GM23338 (cell line): ENCODE measurements at regions not wholly inside any gene's neighbourhood (a gene's known extent, or its start where the extent isn't known, plus 50 kb on each side); places are given as distances from the start of the nearest gene placed in this dataset.

Experiments
- ATAC-seq: fragments of 200-7000 bp; cut with Tn5 transposase; 3 replicates; pipeline ENCODE4 v1.9.1; 2020
- DNase-seq: peaks from one replicate; pipeline ENCODE4 v3.0.0-alpha.2; 2015; ENCODE audit warnings: low spot score
- H2AFZ ChIP-seq: fragments of 200-600 bp; sonication (generic); 2 replicates; pipeline ENCODE4 v1.8.0; 2016; ENCODE audit warnings: antibody characterized with exemption, mild to moderate bottlenecking, moderate library complexity
- H3F3A ChIP-seq: fragments of 200-600 bp; sonication (generic); replicated peaks from 2 replicates; pipeline ENCODE4 v1.8.0; 2017; ENCODE audit warnings: antibody characterized with exemption, mixed run types, low read depth
- H3K27ac ChIP-seq: fragments of 200-600 bp; sonication (generic); 2 replicates; pipeline ENCODE4 v1.6.1; 2016; ENCODE audit warnings: low read depth
- H3K27me3 ChIP-seq: fragments of 200-600 bp; sonication (generic); 2 replicates; pipeline ENCODE4 v1.8.0; 2016; ENCODE audit warnings: mild to moderate bottlenecking, mixed run types, moderate library complexity; ENCODE audit not compliant: insufficient read depth
- H3K36me3 ChIP-seq: fragments of 200-600 bp; sonication (generic); 2 replicates; pipeline ENCODE4 v1.8.0; 2016; ENCODE audit warnings: mild to moderate bottlenecking; ENCODE audit not compliant: insufficient read depth
- H3K4me1 ChIP-seq: fragments of 200-600 bp; sonication (generic); 2 replicates; pipeline ENCODE4 v1.8.0; 2016; ENCODE audit warnings: mild to moderate bottlenecking, moderate library complexity; ENCODE audit not compliant: insufficient read depth
- H3K4me2 ChIP-seq: fragments of 200-600 bp; sonication (generic); 2 replicates; pipeline ENCODE4 v1.7.1; 2017; ENCODE audit warnings: mixed run types
- H3K4me3 ChIP-seq: fragments of 200-600 bp; sonication (generic); 2 replicates; pipeline ENCODE4 v1.6.1; 2016; ENCODE audit warnings: mixed run types
- H3K79me2 ChIP-seq: fragments of 200-600 bp; sonication (generic); replicated peaks from 2 replicates; pipeline ENCODE4 v1.8.0; 2017; ENCODE audit warnings: mild to moderate bottlenecking; ENCODE audit not compliant: insufficient read depth
- H3K9me2 ChIP-seq: fragments of 200-600 bp; sonication (generic); 2 replicates; pipeline ENCODE4 v1.8.0; 2017; ENCODE audit not compliant: insufficient read depth
- H4K20me1 ChIP-seq: fragments of 200-600 bp; sonication (generic); replicated peaks from 2 replicates; pipeline ENCODE4 v1.8.0; 2017; ENCODE audit warnings: mild to moderate bottlenecking; ENCODE audit not compliant: insufficient read depth
- H3K27ac Mint-ChIP-seq: 2 replicates; pipeline ENCODE4 v1.8.0; 2020; ENCODE audit warnings: inconsistent platforms, mild to moderate bottlenecking, moderate library complexity, mixed read lengths
- H3K27me3 Mint-ChIP-seq: 3 replicates; pipeline ENCODE4 v1.8.0; 2022; ENCODE audit warnings: low read depth, mild to moderate bottlenecking, moderate library complexity, mixed read lengths, inconsistent platforms; ENCODE audit not compliant: insufficient read depth, poor library complexity
- H3K36me3 Mint-ChIP-seq: 3 replicates; pipeline ENCODE4 v1.8.0; 2021; ENCODE audit warnings: low read depth, mild to moderate bottlenecking, inconsistent platforms, moderate library complexity, mixed read lengths
- H3K4me1 Mint-ChIP-seq: 3 replicates; pipeline ENCODE4 v1.8.0; 2020; ENCODE audit warnings: mild to moderate bottlenecking, inconsistent platforms, mixed read lengths
- H3K4me3 Mint-ChIP-seq: 3 replicates; pipeline ENCODE4 v1.8.0; 2021; ENCODE audit warnings: moderate library complexity, mild to moderate bottlenecking, inconsistent platforms, mixed read lengths
- H3K9me3 Mint-ChIP-seq: 3 replicates; pipeline ENCODE4 v1.8.0; 2020; ENCODE audit warnings: moderate library complexity, mild to moderate bottlenecking, inconsistent platforms, mixed read lengths
- EZH2phosphoT487 ChIP-seq: fragments of 200-600 bp; sonication (generic); IDR thresholded peaks from one replicate; pipeline ENCODE4 v1.8.1; 2018; ENCODE audit warnings: antibody characterized with exemption; ENCODE audit not compliant: unreplicated experiment
- JUNB ChIP-seq: IDR thresholded peaks from one replicate; pipeline ENCODE4 v1.6.1; 2016; ENCODE audit warnings: antibody characterized with exemption; ENCODE audit not compliant: unreplicated experiment
- NANOG ChIP-seq: IDR thresholded peaks from 2 replicates; pipeline ENCODE4 v1.6.1; 2016; ENCODE audit warnings: antibody characterized with exemption, borderline replicate concordance
- STAT1 ChIP-seq: IDR thresholded peaks from one replicate; pipeline ENCODE4 v1.6.1; 2016; ENCODE audit warnings: antibody characterized with exemption; ENCODE audit not compliant: unreplicated experiment
- ZNF114 ChIP-seq: fragments of 250-450 bp; sonication (Bioruptor Pico); IDR thresholded peaks from 2 replicates; pipeline ENCODE4 v1.5.0; 2020; ENCODE audit warnings: mild to moderate bottlenecking, moderate library complexity
- ZNF331 ChIP-seq: fragments of 250-450 bp; sonication (Bioruptor Pico); IDR thresholded peaks from 2 replicates; pipeline ENCODE4 v1.5.0; 2020; ENCODE audit warnings: low read depth, mild to moderate bottlenecking, moderate library complexity
- TF ChIP-seq, protein P1 (sequence below): fragments of 250-450 bp; sonication (Bioruptor Pico); IDR thresholded peaks from 2 replicates; pipeline ENCODE4 v1.5.0; 2020; ENCODE audit warnings: mild to moderate bottlenecking, moderate library complexity
- TF ChIP-seq, protein P2 (sequence below): IDR thresholded peaks from one replicate; pipeline ENCODE4 v1.6.1; 2018; ENCODE audit warnings: antibody characterized with exemption; ENCODE audit not compliant: unreplicated experiment
- TF ChIP-seq, protein P3 (sequence below), 2 experiments: fragments of 200-600 bp in 1 of 2; sonication (generic) in 1 of 2; conservative IDR thresholded peaks; 2 replicates each; pipeline versions ENCODE4 v1.5.1 to v1.6.1; 2016 to 2017; ENCODE audit warnings: antibody characterized with exemption in 2 of 2, low read depth in 2 of 2, mild to moderate bottlenecking in 2 of 2, moderate library complexity in 1 of 2
- TF ChIP-seq, protein P4 (sequence below): IDR thresholded peaks from 2 replicates; pipeline ENCODE4 v1.6.1; 2016; ENCODE audit warnings: antibody characterized with exemption

DNA sequence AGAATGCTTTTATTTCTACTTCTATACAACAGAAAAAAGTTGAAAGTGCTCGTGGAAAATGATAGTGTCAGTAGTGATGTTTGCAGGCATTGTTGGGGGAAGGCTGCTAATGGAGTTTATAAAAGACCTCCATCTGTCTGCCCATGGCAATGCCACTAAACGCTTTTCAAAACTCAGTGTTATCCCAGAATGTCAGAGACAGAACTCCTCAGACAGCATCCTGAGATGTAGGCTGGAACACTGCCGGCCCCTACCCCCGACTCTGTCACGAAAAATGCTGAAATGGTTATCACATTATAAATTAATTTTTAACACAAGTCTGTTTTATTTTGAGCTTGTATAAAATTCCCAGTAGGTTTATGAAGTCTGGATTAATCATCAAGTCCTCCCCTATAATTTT is 128.9 kb downstream of the HS3ST1 start:
- Histone ChIP-seq H3K4me2 (no peak overlapping the region), H2AFZ (no peak overlapping the region), H3K27me3 (no peaks in the 10 kb centered on the region), H3K79me2 (no peaks in the 10 kb centered on the region), H3K27ac (no peak overlapping the region), H3K9me2 (no peaks in the 10 kb centered on the region), H3F3A (no peaks in the 10 kb centered on the region), H3K36me3 (no peaks in the 10 kb centered on the region), H4K20me1 (no peaks in the 10 kb centered on the region), H3K4me3 (no peak overlapping the region), H3K4me1 (no peaks in the 10 kb centered on the region)
- TF ChIP-seq JUNB = no peak
- peaks cover 2% of the 10 kb centered on the region for H3K27me3 Mint-ChIP-seq
- no peak overlapping the region for H3K4me3 Mint-ChIP-seq
- ATAC-seq (no peak), DNase-seq (no peak)
- no peaks in the 10 kb centered on the region for H3K36me3 Mint-ChIP-seq
- H3K4me1 Mint-ChIP-seq = no peaks in the 10 kb centered on the region; the same call in 2 of the 3 replicates
- no peaks in the 10 kb centered on the region for H3K9me3 Mint-ChIP-seq
- H3K27ac Mint-ChIP-seq = no peak overlapping the region

DNA sequence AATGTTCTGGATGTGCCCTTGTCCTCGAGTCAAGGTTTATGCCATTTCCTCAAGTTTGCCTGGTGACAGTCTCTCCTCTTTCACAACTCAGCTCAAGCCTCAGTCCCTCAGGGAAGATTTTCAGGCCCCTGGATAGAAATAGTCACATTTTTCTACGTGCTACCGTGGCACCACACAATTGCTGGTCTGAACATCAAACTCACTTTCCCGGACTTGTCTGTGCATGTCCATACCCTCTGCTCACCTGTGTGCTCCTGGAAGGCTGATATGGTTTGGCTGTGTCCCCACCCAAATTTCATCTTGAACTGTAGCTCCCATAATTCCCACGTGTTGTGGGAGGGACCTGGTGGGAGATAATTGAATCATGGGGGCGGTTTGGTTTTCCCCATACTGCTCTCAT is 129.7 kb downstream of the HS3ST1 start:
- Mint-ChIP-seq H3K9me3 (no peaks in the 10 kb centered on the region), H3K4me1 (no peaks in the 10 kb centered on the region; the same call in 2 of the 3 replicates), H3K27ac (no peak overlapping the region)
- TF ChIP-seq STAT1 (no peak), ZNF114 (CRISPR knock-in tag) (no peak), NANOG (no peak), EZH2phosphoT487 (no peak), ZNF331 (CRISPR knock-in tag) (no peak)
- TF ChIP-seq, protein P1, sequence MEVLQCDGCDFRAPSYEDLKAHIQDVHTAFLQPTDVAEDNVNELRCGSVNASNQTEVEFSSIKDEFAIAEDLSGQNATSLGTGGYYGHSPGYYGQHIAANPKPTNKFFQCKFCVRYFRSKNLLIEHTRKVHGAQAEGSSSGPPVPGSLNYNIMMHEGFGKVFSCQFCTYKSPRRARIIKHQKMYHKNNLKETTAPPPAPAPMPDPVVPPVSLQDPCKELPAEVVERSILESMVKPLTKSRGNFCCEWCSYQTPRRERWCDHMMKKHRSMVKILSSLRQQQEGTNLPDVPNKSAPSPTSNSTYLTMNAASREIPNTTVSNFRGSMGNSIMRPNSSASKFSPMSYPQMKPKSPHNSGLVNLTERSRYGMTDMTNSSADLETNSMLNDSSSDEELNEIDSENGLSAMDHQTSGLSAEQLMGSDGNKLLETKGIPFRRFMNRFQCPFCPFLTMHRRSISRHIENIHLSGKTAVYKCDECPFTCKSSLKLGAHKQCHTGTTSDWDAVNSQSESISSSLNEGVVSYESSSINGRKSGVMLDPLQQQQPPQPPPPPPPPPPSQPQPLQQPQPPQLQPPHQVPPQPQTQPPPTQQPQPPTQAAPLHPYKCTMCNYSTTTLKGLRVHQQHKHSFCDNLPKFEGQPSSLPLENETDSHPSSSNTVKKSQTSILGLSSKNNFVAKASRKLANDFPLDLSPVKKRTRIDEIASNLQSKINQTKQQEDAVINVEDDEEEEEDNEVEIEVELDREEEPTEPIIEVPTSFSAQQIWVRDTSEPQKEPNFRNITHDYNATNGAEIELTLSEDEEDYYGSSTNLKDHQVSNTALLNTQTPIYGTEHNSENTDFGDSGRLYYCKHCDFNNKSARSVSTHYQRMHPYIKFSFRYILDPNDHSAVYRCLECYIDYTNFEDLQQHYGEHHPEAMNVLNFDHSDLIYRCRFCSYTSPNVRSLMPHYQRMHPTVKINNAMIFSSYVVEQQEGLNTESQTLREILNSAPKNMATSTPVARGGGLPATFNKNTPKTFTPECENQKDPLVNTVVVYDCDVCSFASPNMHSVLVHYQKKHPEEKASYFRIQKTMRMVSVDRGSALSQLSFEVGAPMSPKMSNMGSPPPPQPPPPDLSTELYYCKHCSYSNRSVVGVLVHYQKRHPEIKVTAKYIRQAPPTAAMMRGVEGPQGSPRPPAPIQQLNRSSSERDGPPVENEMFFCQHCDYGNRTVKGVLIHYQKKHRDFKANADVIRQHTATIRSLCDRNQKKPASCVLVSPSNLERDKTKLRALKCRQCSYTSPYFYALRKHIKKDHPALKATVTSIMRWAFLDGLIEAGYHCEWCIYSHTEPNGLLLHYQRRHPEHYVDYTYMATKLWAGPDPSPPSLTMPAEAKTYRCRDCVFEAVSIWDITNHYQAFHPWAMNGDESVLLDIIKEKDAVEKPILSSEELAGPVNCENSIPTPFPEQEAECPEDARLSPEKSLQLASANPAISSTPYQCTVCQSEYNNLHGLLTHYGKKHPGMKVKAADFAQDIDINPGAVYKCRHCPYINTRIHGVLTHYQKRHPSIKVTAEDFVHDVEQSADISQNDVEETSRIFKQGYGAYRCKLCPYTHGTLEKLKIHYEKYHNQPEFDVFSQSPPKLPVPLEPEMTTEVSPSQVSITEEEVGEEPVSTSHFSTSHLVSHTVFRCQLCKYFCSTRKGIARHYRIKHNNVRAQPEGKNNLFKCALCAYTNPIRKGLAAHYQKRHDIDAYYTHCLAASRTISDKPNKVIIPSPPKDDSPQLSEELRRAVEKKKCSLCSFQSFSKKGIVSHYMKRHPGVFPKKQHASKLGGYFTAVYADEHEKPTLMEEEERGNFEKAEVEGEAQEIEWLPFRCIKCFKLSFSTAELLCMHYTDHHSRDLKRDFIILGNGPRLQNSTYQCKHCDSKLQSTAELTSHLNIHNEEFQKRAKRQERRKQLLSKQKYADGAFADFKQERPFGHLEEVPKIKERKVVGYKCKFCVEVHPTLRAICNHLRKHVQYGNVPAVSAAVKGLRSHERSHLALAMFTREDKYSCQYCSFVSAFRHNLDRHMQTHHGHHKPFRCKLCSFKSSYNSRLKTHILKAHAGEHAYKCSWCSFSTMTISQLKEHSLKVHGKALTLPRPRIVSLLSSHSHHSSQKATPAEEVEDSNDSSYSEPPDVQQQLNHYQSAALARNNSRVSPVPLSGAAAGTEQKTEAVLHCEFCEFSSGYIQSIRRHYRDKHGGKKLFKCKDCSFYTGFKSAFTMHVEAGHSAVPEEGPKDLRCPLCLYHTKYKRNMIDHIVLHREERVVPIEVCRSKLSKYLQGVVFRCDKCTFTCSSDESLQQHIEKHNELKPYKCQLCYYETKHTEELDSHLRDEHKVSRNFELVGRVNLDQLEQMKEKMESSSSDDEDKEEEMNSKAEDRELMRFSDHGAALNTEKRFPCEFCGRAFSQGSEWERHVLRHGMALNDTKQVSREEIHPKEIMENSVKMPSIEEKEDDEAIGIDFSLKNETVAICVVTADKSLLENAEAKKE (CRISPR knock-in tag) = no peak
- TF ChIP-seq, protein P2, sequence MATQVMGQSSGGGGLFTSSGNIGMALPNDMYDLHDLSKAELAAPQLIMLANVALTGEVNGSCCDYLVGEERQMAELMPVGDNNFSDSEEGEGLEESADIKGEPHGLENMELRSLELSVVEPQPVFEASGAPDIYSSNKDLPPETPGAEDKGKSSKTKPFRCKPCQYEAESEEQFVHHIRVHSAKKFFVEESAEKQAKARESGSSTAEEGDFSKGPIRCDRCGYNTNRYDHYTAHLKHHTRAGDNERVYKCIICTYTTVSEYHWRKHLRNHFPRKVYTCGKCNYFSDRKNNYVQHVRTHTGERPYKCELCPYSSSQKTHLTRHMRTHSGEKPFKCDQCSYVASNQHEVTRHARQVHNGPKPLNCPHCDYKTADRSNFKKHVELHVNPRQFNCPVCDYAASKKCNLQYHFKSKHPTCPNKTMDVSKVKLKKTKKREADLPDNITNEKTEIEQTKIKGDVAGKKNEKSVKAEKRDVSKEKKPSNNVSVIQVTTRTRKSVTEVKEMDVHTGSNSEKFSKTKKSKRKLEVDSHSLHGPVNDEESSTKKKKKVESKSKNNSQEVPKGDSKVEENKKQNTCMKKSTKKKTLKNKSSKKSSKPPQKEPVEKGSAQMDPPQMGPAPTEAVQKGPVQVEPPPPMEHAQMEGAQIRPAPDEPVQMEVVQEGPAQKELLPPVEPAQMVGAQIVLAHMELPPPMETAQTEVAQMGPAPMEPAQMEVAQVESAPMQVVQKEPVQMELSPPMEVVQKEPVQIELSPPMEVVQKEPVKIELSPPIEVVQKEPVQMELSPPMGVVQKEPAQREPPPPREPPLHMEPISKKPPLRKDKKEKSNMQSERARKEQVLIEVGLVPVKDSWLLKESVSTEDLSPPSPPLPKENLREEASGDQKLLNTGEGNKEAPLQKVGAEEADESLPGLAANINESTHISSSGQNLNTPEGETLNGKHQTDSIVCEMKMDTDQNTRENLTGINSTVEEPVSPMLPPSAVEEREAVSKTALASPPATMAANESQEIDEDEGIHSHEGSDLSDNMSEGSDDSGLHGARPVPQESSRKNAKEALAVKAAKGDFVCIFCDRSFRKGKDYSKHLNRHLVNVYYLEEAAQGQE = no peak
- TF ChIP-seq, protein P3, sequence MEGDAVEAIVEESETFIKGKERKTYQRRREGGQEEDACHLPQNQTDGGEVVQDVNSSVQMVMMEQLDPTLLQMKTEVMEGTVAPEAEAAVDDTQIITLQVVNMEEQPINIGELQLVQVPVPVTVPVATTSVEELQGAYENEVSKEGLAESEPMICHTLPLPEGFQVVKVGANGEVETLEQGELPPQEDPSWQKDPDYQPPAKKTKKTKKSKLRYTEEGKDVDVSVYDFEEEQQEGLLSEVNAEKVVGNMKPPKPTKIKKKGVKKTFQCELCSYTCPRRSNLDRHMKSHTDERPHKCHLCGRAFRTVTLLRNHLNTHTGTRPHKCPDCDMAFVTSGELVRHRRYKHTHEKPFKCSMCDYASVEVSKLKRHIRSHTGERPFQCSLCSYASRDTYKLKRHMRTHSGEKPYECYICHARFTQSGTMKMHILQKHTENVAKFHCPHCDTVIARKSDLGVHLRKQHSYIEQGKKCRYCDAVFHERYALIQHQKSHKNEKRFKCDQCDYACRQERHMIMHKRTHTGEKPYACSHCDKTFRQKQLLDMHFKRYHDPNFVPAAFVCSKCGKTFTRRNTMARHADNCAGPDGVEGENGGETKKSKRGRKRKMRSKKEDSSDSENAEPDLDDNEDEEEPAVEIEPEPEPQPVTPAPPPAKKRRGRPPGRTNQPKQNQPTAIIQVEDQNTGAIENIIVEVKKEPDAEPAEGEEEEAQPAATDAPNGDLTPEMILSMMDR (conservative IDR thresholded peaks at IDR 0.05; ENCODE audit: low read depth in 2 of 2) = no peak
- TF ChIP-seq, protein P4, sequence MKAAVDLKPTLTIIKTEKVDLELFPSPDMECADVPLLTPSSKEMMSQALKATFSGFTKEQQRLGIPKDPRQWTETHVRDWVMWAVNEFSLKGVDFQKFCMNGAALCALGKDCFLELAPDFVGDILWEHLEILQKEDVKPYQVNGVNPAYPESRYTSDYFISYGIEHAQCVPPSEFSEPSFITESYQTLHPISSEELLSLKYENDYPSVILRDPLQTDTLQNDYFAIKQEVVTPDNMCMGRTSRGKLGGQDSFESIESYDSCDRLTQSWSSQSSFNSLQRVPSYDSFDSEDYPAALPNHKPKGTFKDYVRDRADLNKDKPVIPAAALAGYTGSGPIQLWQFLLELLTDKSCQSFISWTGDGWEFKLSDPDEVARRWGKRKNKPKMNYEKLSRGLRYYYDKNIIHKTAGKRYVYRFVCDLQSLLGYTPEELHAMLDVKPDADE = no peak

More for the DNA sequence above, 129.7 kb downstream of the HS3ST1 start:
- ATAC-seq (no peak), DNase-seq (no peak)
- Mint-ChIP-seq H3K27me3 (peaks cover 2% of the 10 kb centered on the region), H3K36me3 (no peaks in the 10 kb centered on the region), H3K4me3 (no peak overlapping the region)
- Histone ChIP-seq H3F3A (no peaks in the 10 kb centered on the region), H3K4me1 (no peaks in the 10 kb centered on the region), H3K36me3 (no peaks in the 10 kb centered on the region), H2AFZ (no peak overlapping the region; the same call in 1 of the 2 replicates), H3K4me2 (no peak overlapping the region), H3K4me3 (no peak overlapping the region), H3K27me3 (no peaks in the 10 kb centered on the region), H3K9me2 (no peaks in the 10 kb centered on the region), H3K27ac (no peak overlapping the region), H4K20me1 (no peaks in the 10 kb centered on the region), H3K79me2 (no peaks in the 10 kb centered on the region)
